Right cardiac atrium (tissue), 5 donors: ENCODE measurements at regions not wholly inside any gene's neighbourhood (a gene's known extent, or its start where the extent isn't known, plus 50 kb on each side); places are given as distances from the start of the nearest gene placed in this dataset.
"Not testable (repeated sequence)": the region's sequence is repeated elsewhere in the genome, so short reads cannot be mapped to it uniquely, and the experiment has no call there.

ENCODE experiments used
- ATAC-seq, 2 donors: fragments of 200-7000 bp; cut with Tn5 transposase; one replicate each; pipeline versions ENCODE4 v1.8.0 to v1.9.1; 2020; ENCODE audit warnings: moderate library complexity in 2 of 2, mild to moderate bottlenecking in 1 of 2
- DNase-seq, 3 donors: peaks; one replicate each; pipeline ENCODE4 v3.0.0-alpha.2; 2020
- H3K27ac ChIP-seq: one replicate; pipeline ENCODE4 v1.5.1; 2013; ENCODE audit warnings: mild to moderate bottlenecking, low read length, control low read depth, moderate library complexity
- H3K27me3 ChIP-seq: one replicate; pipeline ENCODE4 v1.6.1; 2013; ENCODE audit not compliant: control insufficient read depth, insufficient read depth
- H3K4me1 ChIP-seq: one replicate; pipeline ENCODE4 v1.6.1; 2013; ENCODE audit warnings: low read length; ENCODE audit not compliant: control insufficient read depth, insufficient read depth
- H3K4me3 ChIP-seq: one replicate; pipeline ENCODE4 v1.5.1; 2013; ENCODE audit warnings: low read length, control low read depth
- H3K9me3 ChIP-seq: one replicate; pipeline ENCODE4 v1.6.1; 2013; ENCODE audit warnings: low read length; ENCODE audit not compliant: control insufficient read depth
- WGBS: extraction: QIAGEN DNeasy Blood & Tissue Kit; methylation state at CpG from one replicate; pipeline ENCODE4 v1.1.7; 2013; 5-methylcytosine and 5-hydroxymethylcytosine counted together
- intact Hi-C, 4 donors: fragments of 100-400 bp; cut with DNase I; formaldehyde crosslinking; loops; one replicate each; pipeline versions ENCODE4 v1.11.0 to v1.14.0; 2022 to 2023
- donor health status: healthy with polysubstance abuse.
- donor health status: DM: no; HTN: yes; CAD: no.
- donor health status: DM: no; HTN: no; CAD: no.
- donor health status: DM: no; HTN: yes; CAD: no; lungs with severe emphysema.
- donor health status: DM: yes; HTN: yes; CAD: no.

DNA sequence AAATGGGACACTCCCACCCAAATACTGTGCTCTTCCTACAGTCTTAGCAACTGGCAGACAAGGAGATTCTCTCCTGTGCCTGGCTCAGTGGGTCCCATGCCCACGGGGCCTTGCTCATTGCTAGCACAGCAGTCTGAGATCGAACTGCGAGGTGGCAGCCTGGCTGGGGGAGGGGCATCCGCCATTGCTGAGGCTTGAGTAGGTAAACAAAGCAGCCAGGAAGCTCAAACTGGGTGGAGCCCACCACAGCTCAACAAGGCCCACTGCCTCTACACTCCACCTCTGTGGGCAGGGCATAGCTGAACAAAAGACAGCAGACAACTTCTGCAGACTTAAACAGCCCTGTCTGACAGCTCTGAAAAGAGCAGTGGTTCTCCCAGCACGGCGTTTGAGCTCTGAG lies 174.8 kb downstream of the COL12A1 start:
- H3K4me1 ChIP-seq, H3K27me3 ChIP-seq, ATAC-seq, H3K4me3 ChIP-seq, intact Hi-C loops, H3K9me3 ChIP-seq, H3K27ac ChIP-seq: not testable (repeated sequence)
- DNase-seq = peak in 1 of 3 donors; percentile 32
- 82% methylated on average over 6 of the region's 6 CpGs for WGBS

DNA sequence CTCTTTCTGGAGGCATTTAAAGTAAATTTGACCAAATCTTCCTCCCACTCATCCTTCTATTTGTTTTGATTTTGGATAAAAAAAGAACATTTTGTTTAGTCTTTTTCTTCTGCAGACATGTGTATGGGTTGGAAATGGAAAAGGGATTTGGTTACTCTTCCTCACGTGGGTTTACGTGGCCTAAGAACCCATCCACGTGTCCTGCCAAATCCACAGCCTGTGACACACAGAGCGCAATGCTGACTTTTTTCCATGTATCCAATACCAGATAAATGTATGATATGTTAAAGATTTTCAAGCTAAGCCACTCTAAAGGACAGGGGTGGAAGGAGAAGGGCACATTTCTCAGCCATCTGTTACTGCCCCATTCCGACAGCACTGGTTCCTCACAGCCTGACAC lies 176.5 kb downstream of the COL12A1 start:
- WGBS = 77% methylated on average over 5 of the region's 5 CpGs
- Histone ChIP-seq H3K4me3 (no peak overlapping the region), H3K9me3 (no peaks in the 10 kb centered on the region), H3K27ac (no peak overlapping the region), H3K4me1 (no peaks in the 10 kb centered on the region), H3K27me3 (no peaks in the 10 kb centered on the region)
- intact Hi-C loops = no loop called here
- DNase-seq (no peak), ATAC-seq (no peak)

DNA sequence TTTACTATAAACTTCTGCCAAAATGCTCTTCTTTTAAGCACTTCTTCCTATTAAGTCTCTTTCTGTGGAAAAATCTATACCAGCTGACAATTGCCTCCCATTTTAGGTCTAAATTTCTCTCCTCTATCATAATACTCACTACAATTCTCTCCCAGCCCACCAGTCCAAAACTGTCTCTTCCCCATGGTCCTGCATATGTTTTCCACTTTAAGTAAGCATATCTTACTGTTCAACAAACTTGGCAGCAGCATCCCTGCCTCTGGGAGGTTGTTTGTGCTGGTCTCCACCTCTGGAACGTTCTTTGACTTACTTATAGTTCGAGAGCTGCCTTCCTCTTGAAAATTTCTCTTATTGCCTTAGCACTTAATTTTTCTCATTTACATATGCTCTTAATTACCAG lies 180.5 kb downstream of the COL12A1 start:
- Histone ChIP-seq H3K4me1 (no peaks in the 10 kb centered on the region), H3K27ac (no peak overlapping the region)

GRCh38 chr6:75024828-75025227 lies 181.0 kb downstream of the COL12A1 start:
- intact Hi-C loops = no loop called here
- H3K27me3 ChIP-seq = no peaks in the 10 kb centered on the region
- no peak overlapping the region for H3K4me3 ChIP-seq
- H3K27ac ChIP-seq = no peak overlapping the region
- H3K4me1 ChIP-seq = no peaks in the 10 kb centered on the region
- ATAC-seq (no peak), DNase-seq (no peak)
- H3K9me3 ChIP-seq = no peaks in the 10 kb centered on the region
- WGBS = 36% methylated on average over 1 of the region's 1 CpG

More for the DNA sequence above, 180.5 kb downstream of the COL12A1 start:
- Histone ChIP-seq H3K9me3 (no peaks in the 10 kb centered on the region), H3K27me3 (no peaks in the 10 kb centered on the region), H3K4me3 (no peak overlapping the region)
- WGBS = 45% methylated on average over 2 of the region's 2 CpGs
- intact Hi-C loops = no loop called here
- DNase-seq (no peak), ATAC-seq (no peak)

GRCh38 chr6:75023634-75024033 lies 182.2 kb downstream of the COL12A1 start:
- intact Hi-C loops = no loop called here
- Histone ChIP-seq H3K4me3 (no peak overlapping the region), H3K4me1 (no peaks in the 10 kb centered on the region), H3K27ac (no peak overlapping the region), H3K27me3 (no peaks in the 10 kb centered on the region), H3K9me3 (no peaks in the 10 kb centered on the region)
- DNase-seq (no peak), ATAC-seq (no peak)

GRCh38 chr6:75020971-75021370 lies 184.9 kb downstream of the COL12A1 start:
- ATAC-seq = no peak
- DNase-seq = no peak
- H3K4me3 ChIP-seq = no peak overlapping the region
- no peaks in the 10 kb centered on the region for H3K27me3 ChIP-seq
- intact Hi-C loops = no loop called here
- H3K4me1 ChIP-seq = no peaks in the 10 kb centered on the region
- WGBS = 68% methylated on average over 1 of the region's 1 CpG
- no peak overlapping the region for H3K27ac ChIP-seq
- H3K9me3 ChIP-seq = no peaks in the 10 kb centered on the region

GRCh38 chr6:75020376-75020775 lies 185.5 kb downstream of the COL12A1 start:
- H3K27ac ChIP-seq = no peak overlapping the region

GRCh38 chr6:75012018-75012417 lies 193.8 kb downstream of the COL12A1 start:
- H3K27ac ChIP-seq = no peak overlapping the region
- 60% methylated on average over 2 of the region's 2 CpGs for WGBS
- no peaks in the 10 kb centered on the region for H3K9me3 ChIP-seq
- H3K27me3 ChIP-seq = no peaks in the 10 kb centered on the region
- H3K4me3 ChIP-seq = no peak overlapping the region
- ATAC-seq (no peak), DNase-seq (no peak)
- H3K4me1 ChIP-seq = no peaks in the 10 kb centered on the region
- intact Hi-C loops = no loop called here

More at GRCh38 chr6:75020376-75020775, 185.5 kb downstream of the COL12A1 start:
- WGBS = 36% methylated on average over 2 of the region's 2 CpGs
- ATAC-seq (no peak), DNase-seq (no peak)
- Histone ChIP-seq H3K27me3 (no peaks in the 10 kb centered on the region), H3K4me3 (no peak overlapping the region), H3K9me3 (no peaks in the 10 kb centered on the region), H3K4me1 (no peaks in the 10 kb centered on the region)
- intact Hi-C loops = no loop called here

DNA sequence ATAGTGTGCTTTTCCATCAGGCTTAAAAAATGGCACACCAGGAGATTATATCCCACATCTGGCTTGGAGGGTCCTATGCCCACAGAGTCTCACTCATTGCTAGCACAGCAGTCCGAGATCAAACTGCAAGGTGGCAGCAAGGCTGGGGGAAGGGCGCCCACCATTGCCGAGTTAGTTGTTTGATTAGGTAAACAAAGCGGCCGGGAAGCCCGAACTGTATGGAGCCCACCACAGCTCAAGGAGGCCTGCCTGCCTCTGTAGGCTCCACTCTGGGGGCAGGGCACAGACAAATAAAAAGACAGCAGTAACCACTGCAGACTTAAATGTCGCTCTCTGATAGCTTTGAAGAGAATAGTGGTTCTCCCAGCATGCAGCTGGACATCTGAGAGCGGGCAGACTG lies 201.9 kb downstream of the COL12A1 start:
- H3K9me3 ChIP-seq, H3K27ac ChIP-seq, H3K27me3 ChIP-seq, ATAC-seq, H3K4me3 ChIP-seq, H3K4me1 ChIP-seq, intact Hi-C loops: not testable (repeated sequence)
- 96% methylated on average over 8 of the region's 8 CpGs for WGBS
- peak in 1 of 3 donors; percentile 9 for DNase-seq

DNA sequence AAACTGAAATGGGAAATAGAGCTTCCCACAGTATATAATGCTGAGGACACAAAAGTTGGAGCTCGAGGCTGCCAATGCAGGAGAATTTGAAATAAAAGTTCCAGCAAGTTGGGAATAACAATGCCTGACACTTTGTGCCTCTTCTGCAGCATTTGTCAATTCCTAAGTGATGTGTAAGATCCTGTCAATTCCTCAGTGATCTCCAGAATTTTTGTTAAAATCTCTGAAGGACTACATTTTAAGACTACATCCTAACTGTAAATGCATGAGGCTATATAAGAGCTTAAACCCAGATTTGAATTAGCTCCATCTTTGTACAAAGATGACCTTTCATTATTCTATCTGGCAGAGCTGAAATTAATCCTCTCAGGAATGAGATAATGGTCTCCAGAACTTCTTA lies 208.2 kb downstream of the COL12A1 start:
- DNase-seq = no peak
- no peak for ATAC-seq
- no peak overlapping the region for H3K27ac ChIP-seq
- 64% methylated on average over 1 of the region's 1 CpG for WGBS
- H3K4me1 ChIP-seq = no peaks in the 10 kb centered on the region
- H3K27me3 ChIP-seq = no peaks in the 10 kb centered on the region
- H3K9me3 ChIP-seq = no peaks in the 10 kb centered on the region
- H3K4me3 ChIP-seq = no peak overlapping the region
- intact Hi-C loops = no loop called here

GRCh38 chr6:74993136-74993535 lies 212.7 kb downstream of the COL12A1 start:
- no peaks in the 10 kb centered on the region for H3K27me3 ChIP-seq
- H3K4me1 ChIP-seq = no peaks in the 10 kb centered on the region
- intact Hi-C loops = no loop called here
- H3K9me3 ChIP-seq = no peaks in the 10 kb centered on the region
- ATAC-seq (no peak), DNase-seq (no peak)
- 74% methylated on average over 1 of the region's 1 CpG for WGBS
- no peak overlapping the region for H3K4me3 ChIP-seq
- H3K27ac ChIP-seq = no peak overlapping the region

GRCh38 chr6:74991573-74992332 lies 214.1 kb downstream of the COL12A1 start:
- intact Hi-C loops = no loop called here
- no peak overlapping the region for H3K27ac ChIP-seq
- H3K4me3 ChIP-seq = no peak overlapping the region
- no peaks in the 10 kb centered on the region for H3K27me3 ChIP-seq
- ATAC-seq (no peak), DNase-seq (no peak)
- no peaks in the 10 kb centered on the region for H3K9me3 ChIP-seq
- 63% methylated on average over 3 of the region's 3 CpGs for WGBS
- no peaks in the 10 kb centered on the region for H3K4me1 ChIP-seq
